HEK293 (cell line): ENCODE measurements at regions not wholly inside any gene's neighbourhood (a gene's known extent, or its start where the extent isn't known, plus 50 kb on each side); places are given as distances from the start of the nearest gene placed in this dataset.

Experiments
- CTCF ChIA-PET: fragments of 350-600 bp; formaldehyde crosslinking; extraction: SDS; loops from one replicate; lab custom pipeline; 2021; ENCODE audit warnings: antibody characterized with exemption; lab: Yijun Ruan, JAX
- POLR2A ChIA-PET: fragments of 300-600 bp; formaldehyde crosslinking; extraction: SDS; loops from one replicate; lab custom pipeline; 2020; ENCODE audit warnings: antibody characterized with exemption, inconsistent platforms; lab: Yijun Ruan, JAX
- H3K27ac ChIP-seq: fragments of 200-500 bp; sonication (Bioruptor generic); 2 replicates; pipeline ENCODE4 v1.5.1; 2014; ENCODE audit warnings: low read depth, low read length, control low read depth, inconsistent platforms; ENCODE audit errors: extremely low read depth
- H3K36me3 ChIP-seq, 2 experiments: fragments of 200-500 bp in 1 of 2; sonication (Bioruptor generic) in 1 of 2; 1 replicate in 1 of 2; 2 replicates in 1 of 2; pipeline ENCODE4 v1.5.1; 2014 to 2017; ENCODE audit warnings: inconsistent platforms in 2 of 2, low read length in 2 of 2; ENCODE audit not compliant: control insufficient read depth in 2 of 2, insufficient read depth in 1 of 2
- H3K4me1 ChIP-seq: fragments of 200-500 bp; sonication (Bioruptor generic); 2 replicates; pipeline ENCODE4 v1.5.1; 2014; ENCODE audit warnings: mild to moderate bottlenecking, low read length, inconsistent platforms; ENCODE audit not compliant: control insufficient read depth, insufficient read depth
- H3K4me3 ChIP-seq: 2 replicates; pipeline ENCODE4 v1.5.1; 2011; ENCODE audit warnings: low read depth, mild to moderate bottlenecking, control low read depth, low read length, moderate library complexity
- H3K9me3 ChIP-seq: fragments of 200-500 bp; sonication (Bioruptor generic); 2 replicates; pipeline ENCODE4 v1.5.1; 2014; ENCODE audit warnings: low read depth, low read length, inconsistent platforms; ENCODE audit not compliant: control insufficient read depth, insufficient read depth
- GLIS2 ChIP-seq: fragments of 450-650 bp; formaldehyde crosslinking; IDR thresholded peaks from 2 replicates; pipeline ENCODE4 v1.5.1; 2016; ENCODE audit warnings: missing biosample characterization, missing genetic modification characterization
- INSM2 ChIP-seq: fragments of 450-650 bp; formaldehyde crosslinking; IDR thresholded peaks from 2 replicates; pipeline ENCODE4 v1.5.1; 2016; ENCODE audit warnings: missing biosample characterization, missing genetic modification characterization
- SP2 ChIP-seq: fragments of 450-650 bp; formaldehyde crosslinking; IDR thresholded peaks from 2 replicates; pipeline ENCODE4 v1.5.1; 2016; ENCODE audit warnings: missing biosample characterization, missing genetic modification characterization
- ZBTB11 ChIP-seq: fragments of 450-650 bp; formaldehyde crosslinking; conservative IDR thresholded peaks from 2 replicates; pipeline ENCODE4 v1.5.1; 2016; ENCODE audit warnings: low read depth, missing biosample characterization, missing genetic modification characterization
- ZBTB49 ChIP-seq: fragments of 450-650 bp; formaldehyde crosslinking; IDR thresholded peaks from 2 replicates; pipeline ENCODE4 v1.5.1; 2016; ENCODE audit warnings: missing biosample characterization, missing genetic modification characterization, low read depth
- ZNF146 ChIP-seq: fragments of 450-650 bp; formaldehyde crosslinking; IDR thresholded peaks from 2 replicates; pipeline ENCODE4 v1.5.1; 2016; ENCODE audit warnings: missing biosample characterization, missing genetic modification characterization
- ZNF157 ChIP-seq: fragments of 450-650 bp; formaldehyde crosslinking; IDR thresholded peaks from 2 replicates; pipeline ENCODE4 v1.5.1; 2016; ENCODE audit warnings: missing biosample characterization, missing genetic modification characterization
- ZNF184 ChIP-seq: fragments of 450-650 bp; IDR thresholded peaks from 2 replicates; pipeline ENCODE4 v1.5.1; 2018; ENCODE audit warnings: missing biosample characterization, mild to moderate bottlenecking, missing genetic modification characterization
- ZNF239 ChIP-seq: fragments of 450-650 bp; formaldehyde crosslinking; IDR thresholded peaks from 2 replicates; pipeline ENCODE4 v1.5.1; 2016; ENCODE audit warnings: missing biosample characterization, missing genetic modification characterization
- ZNF24 ChIP-seq: fragments of 450-650 bp; formaldehyde crosslinking; IDR thresholded peaks from 2 replicates; pipeline ENCODE4 v1.5.1; 2016; ENCODE audit warnings: missing biosample characterization, missing genetic modification characterization
- ZNF266 ChIP-seq: fragments of 450-650 bp; formaldehyde crosslinking; IDR thresholded peaks from 2 replicates; pipeline ENCODE4 v1.5.1; 2016; ENCODE audit warnings: missing biosample characterization, missing genetic modification characterization, low read depth
- ZNF280C ChIP-seq: fragments of 450-650 bp; formaldehyde crosslinking; IDR thresholded peaks from 2 replicates; pipeline ENCODE4 v1.5.1; 2016; ENCODE audit warnings: missing biosample characterization, missing genetic modification characterization
- ZNF292 ChIP-seq: fragments of 450-650 bp; formaldehyde crosslinking; IDR thresholded peaks from 2 replicates; pipeline ENCODE4 v1.5.1; 2016; ENCODE audit warnings: low read depth, missing biosample characterization, missing genetic modification characterization, borderline replicate concordance
- ZNF362 ChIP-seq: fragments of 450-650 bp; formaldehyde crosslinking; IDR thresholded peaks from 2 replicates; pipeline ENCODE4 v1.5.1; 2016; ENCODE audit warnings: missing biosample characterization, missing genetic modification characterization
- ZNF398 ChIP-seq: fragments of 450-650 bp; formaldehyde crosslinking; IDR thresholded peaks from 2 replicates; pipeline ENCODE4 v1.5.1; 2017; ENCODE audit warnings: missing biosample characterization, missing genetic modification characterization
- ZNF426 ChIP-seq: fragments of 450-650 bp; formaldehyde crosslinking; IDR thresholded peaks from 2 replicates; pipeline ENCODE4 v1.5.1; 2017; ENCODE audit warnings: missing biosample characterization, missing genetic modification characterization, mild to moderate bottlenecking, inconsistent platforms, moderate library complexity
- ZNF510 ChIP-seq: fragments of 450-650 bp; formaldehyde crosslinking; IDR thresholded peaks from 2 replicates; pipeline ENCODE4 v1.5.1; 2018; ENCODE audit warnings: mild to moderate bottlenecking, missing genetic modification characterization, missing biosample characterization; ENCODE audit not compliant: insufficient replicate concordance
- ZNF549 ChIP-seq: fragments of 450-650 bp; IDR thresholded peaks from 2 replicates; pipeline ENCODE4 v1.5.1; 2018; ENCODE audit warnings: missing biosample characterization, missing genetic modification characterization, mild to moderate bottlenecking, inconsistent platforms, moderate library complexity
- ZNF596 ChIP-seq: fragments of 450-650 bp; IDR thresholded peaks from 2 replicates; pipeline ENCODE4 v1.5.0; 2018; ENCODE audit warnings: missing biosample characterization, mild to moderate bottlenecking, missing genetic modification characterization, moderate library complexity
- ZNF785 ChIP-seq: fragments of 450-650 bp; formaldehyde crosslinking; IDR thresholded peaks from 2 replicates; pipeline ENCODE4 v1.5.1; 2016; ENCODE audit warnings: missing biosample characterization, missing genetic modification characterization

GRCh38 chr6:19156443-19156842, 680.7 kb upstream of the ID4 start (continued):
- TF ChIP-seq ZBTB49 = no peak
- no peak for TF ChIP-seq ZNF426 (tag by site-specific recombination)
- TF ChIP-seq INSM2 (tag by site-specific recombination) = no peak
- no peak for TF ChIP-seq ZNF362
- TF ChIP-seq ZNF184 (tag by site-specific recombination) = no peak
- no peak for TF ChIP-seq ZBTB11 (tag by site-specific recombination)
- TF ChIP-seq ZNF292 (tag by site-specific recombination) = no peak
- no peak for TF ChIP-seq ZNF398 (tag by site-specific recombination)
- no peak for TF ChIP-seq ZNF510 (tag by site-specific recombination)
- no peak for TF ChIP-seq GLIS2 (tag by site-specific recombination)

GRCh38 chr6:19157486-19157885, 679.7 kb upstream of the ID4 start:
- Histone ChIP-seq H3K9me3 (no peaks in the 10 kb centered on the region), H3K36me3 (no peaks in the 10 kb centered on the region), H3K4me3 (no peak overlapping the region), H3K27ac (no peak overlapping the region), H3K4me1 (no peaks in the 10 kb centered on the region)
- CTCF ChIA-PET = interaction anchor here (0.6 kb wide), 1 partner anchor 647 kb away, joined by 4 read pairs; no protein-coding TSS in a partner anchor
- TF ChIP-seq ZNF596 (tag by site-specific recombination) = no peak
- no peak for TF ChIP-seq ZBTB11 (tag by site-specific recombination)
- TF ChIP-seq ZNF239 = no peak
- TF ChIP-seq ZNF24 (tag by site-specific recombination) = no peak
- no peak for TF ChIP-seq ZNF266 (tag by site-specific recombination)
- no peak for TF ChIP-seq ZNF157 (tag by site-specific recombination)
- no peak for TF ChIP-seq SP2 (tag by site-specific recombination)
- no peak for TF ChIP-seq ZNF785
- no peak for TF ChIP-seq ZNF146 (tag by site-specific recombination)
- TF ChIP-seq ZNF549 = no peak
- no peak for TF ChIP-seq ZNF280C (tag by site-specific recombination)
- TF ChIP-seq, all 188 proteins: peak for 0
- POLR2A ChIA-PET = no interaction called here
